GM03348 (cell line): ENCODE measurements at regions not wholly inside any gene's neighbourhood (a gene's known extent, or its start where the extent isn't known, plus 50 kb on each side); places are given as distances from the start of the nearest gene placed in this dataset.
"Not testable (repeated sequence)": the region's sequence is repeated elsewhere in the genome, so short reads cannot be mapped to it uniquely, and the experiment has no call there.

ENCODE experiments used
- DNase-seq: peaks from one replicate; pipeline ENCODE4 v3.0.0; 2012; ENCODE audit warnings: low spot score

GRCh38 chr1:25171013-25171412 is 61.3 kb downstream of the SYF2 start:
- DNase-seq, result not testable (repeated sequence)

GRCh38 chr1:25170439-25170838 is 61.9 kb downstream of the SYF2 start:
- DNase-seq, result no peak

DNA sequence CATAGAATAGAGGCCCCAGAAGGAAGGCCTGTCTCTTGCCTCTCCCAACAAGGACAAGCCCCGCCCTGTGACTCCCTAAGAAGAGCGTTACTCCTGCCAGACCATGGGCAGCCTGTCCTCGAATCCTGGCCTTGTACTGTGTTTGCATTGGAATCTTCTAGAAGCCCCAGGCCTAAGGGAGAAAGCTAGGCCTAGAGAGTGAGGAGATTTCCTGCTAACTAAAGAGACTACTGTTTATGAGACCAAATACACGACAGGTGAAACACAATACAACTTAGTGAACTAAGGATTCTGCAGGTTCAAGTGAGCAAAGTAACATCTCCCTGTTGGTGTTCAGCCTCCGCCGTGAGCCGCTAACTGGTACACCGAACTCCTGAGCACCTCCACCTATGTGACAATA is 62.7 kb downstream of the SYF2 start:
- DNase-seq, result no peak

DNA sequence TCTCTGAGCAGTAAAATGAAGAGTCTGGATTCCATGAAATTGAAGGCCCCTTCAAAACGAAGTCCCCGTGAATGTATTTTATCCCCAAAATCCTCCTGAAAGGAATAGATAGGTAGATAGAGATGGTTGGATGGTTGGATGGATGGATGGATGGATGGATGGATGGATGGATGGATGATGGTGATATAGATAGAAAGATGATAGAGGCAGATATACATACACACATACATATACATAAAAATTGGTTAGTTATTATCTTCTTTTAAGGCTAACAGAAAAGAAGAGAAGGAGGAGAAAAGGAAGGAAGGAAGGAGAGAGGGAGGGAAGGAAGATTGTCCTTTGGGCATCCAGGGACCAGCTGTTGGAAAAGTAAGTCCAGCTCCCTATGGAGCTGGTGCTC is 63.1 kb downstream of the SYF2 start:
- DNase-seq, result no peak

DNA sequence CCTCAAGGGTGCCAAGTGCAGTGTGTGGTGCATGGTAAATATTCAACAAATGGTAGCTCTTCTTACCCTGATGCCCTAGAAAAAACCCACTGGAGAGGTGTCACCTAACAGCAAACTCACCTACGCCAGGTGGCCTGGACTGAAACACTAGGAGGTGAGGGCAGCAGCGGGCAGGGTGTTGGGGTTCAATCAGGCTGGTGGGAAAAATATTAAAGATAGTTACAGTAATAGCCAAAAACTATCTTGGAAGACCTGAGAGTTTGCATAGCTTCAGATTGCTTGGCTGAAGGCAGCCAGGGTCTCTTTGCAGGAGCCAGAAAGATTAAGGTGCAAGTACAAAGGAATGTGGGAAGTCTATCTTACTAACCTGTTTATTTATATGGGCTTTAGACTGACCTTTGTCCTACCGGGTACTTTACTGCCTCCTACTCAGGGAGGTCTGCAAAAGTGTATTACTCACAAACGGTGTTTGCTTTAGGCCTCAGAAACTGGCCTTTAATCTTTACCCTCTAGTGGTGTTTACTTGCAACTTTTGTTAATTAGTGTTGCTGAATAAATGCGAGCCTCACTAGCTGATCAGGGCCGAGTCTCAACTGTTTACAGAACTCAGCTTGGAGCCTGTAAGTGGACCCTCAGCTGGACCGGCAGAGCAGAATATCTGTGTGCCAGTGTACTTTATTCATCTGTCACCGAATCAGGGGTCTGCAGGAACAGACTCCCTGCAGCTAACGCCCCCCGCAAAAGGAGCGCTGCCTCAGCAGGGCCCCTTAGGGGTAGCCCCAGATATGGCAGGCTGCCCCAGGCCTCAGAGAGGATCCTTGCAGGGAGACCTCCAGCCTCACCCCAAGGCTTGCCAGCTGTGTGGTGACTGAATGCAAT is 63.9 kb downstream of the SYF2 start:
- DNase-seq, result no peak

GRCh38 chr1:25167269-25168192 is 64.8 kb downstream of the SYF2 start:
- no peak for DNase-seq

DNA sequence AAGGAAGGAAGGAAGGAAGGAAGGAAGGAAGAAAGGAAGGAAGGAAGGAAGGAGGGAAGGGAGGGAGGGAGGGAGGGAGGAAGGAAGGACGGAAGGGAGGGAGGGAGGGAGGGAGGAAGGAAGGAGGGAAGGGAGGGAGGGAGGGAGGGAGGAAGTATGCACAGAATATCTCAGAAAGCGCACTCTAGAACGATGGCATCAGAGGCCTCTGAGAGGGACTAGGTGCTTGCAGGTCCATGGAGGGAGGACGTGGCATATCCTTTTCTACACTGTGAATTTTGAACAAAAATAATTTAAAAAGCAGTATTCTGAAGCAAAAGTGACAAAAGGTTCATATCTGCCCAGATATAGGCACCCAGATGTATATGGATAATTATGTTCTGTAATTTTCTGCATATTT is 65.5 kb downstream of the SYF2 start:
- DNase-seq, result no peak

DNA sequence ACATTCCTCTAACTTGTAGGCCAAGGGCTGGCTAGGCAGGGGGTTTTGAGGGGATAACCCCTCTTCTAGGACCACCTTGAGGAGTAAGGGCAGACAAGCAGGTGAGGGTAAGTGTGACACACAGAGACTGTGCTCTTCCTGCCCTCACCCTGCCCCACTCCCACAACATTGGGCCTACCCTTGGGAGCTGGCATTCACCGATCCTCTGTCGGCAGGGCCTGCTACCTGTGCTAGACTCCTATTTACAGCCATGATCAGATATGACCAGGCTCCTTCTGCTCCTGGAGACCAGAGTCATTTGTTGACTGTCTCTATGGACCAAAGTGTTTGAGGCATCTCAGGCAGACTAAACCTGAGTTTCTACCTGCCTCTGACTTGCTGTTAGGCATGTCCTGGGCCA is 68.3 kb downstream of the SYF2 start:
- DNase-seq, result no peak

GRCh38 chr1:25161981-25162380 is 70.3 kb downstream of the SYF2 start:
- DNase-seq, result peak; percentile 40

- no peak for DNase-seq
Measured at GRCh38 chr1:25157846-25158245, 74.5 kb downstream of the SYF2 start.

GRCh38 chr1:25150985-25151495 is 81.3 kb downstream of the SYF2 start:
- no peak for DNase-seq

- no peak for DNase-seq
Measured at GRCh38 chr1:25148673-25149300, 83.5 kb downstream of the SYF2 start.

DNA sequence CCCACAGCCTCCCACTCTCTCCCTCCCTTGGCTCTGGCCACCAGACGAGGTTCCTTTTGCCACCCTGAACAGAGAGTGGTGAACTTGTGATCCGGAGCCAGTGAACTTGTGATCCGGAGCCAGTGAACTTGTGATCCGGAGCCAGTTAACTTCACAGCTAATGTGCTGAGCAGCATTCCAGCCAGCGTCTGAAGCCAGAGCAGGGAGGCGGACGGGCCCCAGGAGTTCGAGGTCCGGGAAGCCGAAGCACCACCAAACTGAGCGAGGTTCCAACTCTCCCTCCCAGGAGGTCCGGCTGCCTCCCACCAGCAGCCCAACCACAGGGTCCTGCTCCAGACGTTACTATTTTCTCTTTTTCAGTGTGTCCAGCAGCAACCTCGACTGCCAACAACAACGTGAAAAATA is 85.8 kb downstream of the SYF2 start:
- DNase-seq, result no peak

DNA sequence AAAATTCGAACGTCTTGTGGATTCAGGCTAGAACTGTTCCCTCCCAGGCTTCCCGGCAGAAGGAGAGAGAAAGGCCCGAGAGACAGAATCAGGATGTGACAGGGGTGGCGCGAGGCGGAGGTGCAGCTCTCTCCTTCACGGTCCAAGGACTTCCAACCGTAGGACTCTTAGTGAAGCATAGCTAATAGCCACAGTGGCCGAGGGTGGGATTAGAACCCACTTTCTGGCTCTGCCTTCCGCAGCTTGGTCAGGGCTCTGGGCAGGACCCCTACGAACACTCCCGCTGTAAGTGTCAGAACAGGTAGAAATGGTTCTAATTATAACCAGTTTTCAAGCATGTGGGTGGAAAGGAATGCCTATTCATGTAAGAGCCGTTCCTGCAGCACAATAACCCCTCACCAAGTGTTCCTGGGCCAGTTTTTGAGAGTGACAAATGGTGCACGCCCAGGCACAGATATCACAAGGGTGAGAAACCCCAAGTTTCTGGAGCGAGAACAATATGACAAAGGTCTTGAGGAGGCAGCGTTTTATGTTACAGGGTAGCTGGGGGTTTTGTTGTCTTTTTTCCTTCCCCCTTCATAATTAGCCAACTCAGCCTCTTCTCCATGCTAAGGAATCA is 86.4 kb downstream of the SYF2 start:
- DNase-seq, result no peak

DNA sequence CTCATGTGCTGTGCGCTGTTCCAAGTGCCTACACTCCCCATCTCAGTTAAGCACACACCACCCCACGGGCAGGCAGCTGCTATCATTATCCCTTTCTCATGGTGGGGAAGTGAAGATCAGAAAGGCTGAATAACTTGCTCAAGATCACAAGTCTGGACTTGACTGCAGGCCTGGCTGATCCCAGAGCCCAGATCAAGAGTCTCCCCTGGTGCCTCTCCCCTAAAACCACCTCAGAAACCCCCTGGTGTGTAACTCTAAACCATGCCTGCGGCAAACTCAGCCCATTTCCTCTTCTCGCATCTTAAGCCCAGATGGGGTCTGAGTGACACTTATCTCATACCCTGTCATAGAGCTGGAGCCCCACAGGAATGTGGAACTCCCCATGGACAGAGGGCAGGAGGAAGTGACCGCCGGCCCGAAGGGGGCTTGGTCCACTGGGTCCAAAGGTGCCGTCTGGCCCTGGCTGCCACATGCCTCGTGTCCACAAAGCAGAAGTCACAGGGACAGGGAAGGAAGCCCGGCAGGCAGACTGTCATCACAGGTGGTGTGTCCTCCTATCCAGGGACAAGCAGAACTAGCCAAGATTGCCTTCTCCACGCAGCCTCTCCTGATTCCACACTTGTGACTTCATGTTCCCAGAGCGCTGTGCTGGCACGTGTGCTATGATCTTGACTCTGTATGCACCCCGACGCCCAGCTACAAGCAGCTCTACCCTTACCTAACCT is 92.1 kb downstream of the SYF2 start:
- DNase-seq, result no peak

- DNase-seq, result no peak
Measured at GRCh38 chr1:25137521-25138395, 94.5 kb downstream of the SYF2 start.

DNA sequence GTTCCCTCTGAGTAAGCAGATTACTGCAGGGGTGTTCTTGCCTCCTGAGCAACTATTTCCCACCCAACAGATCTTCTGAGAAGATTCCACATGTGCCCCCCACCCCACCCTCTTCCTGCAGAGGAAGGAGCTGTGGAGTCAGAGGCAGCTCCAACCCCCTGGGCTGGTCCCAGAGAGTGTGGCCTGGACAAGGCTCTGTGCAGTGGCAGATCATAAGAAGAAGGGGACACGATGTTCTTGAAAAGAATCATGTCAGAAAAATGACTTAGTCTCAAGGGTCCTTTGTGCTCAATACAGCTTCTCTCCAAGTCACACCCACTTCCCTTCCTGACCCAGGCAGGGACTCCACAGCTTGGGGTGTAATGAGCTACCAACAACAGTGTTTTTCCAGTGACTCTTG is 95.2 kb downstream of the SYF2 start:
- DNase-seq, result no peak

DNA sequence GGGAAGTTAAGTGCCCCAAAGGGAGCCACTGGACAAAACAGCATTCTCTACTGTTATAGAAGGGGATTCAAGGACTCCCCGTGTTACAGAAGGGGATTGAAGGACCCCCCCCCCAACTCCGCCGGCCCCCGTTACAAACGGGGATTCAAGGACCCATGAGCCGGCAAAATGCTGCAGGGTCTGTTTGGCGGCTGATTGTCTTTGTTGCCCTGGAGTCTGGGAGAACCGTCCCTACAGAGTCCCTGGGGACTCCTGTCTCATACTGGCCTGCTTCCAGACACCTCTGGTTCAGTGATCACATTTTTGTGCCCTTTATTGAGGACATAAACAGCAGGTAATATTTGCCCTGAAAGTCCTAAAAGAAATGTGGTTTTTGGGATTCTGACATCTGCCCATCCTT is 96.4 kb downstream of the SYF2 start:
- DNase-seq, result no peak

DNA sequence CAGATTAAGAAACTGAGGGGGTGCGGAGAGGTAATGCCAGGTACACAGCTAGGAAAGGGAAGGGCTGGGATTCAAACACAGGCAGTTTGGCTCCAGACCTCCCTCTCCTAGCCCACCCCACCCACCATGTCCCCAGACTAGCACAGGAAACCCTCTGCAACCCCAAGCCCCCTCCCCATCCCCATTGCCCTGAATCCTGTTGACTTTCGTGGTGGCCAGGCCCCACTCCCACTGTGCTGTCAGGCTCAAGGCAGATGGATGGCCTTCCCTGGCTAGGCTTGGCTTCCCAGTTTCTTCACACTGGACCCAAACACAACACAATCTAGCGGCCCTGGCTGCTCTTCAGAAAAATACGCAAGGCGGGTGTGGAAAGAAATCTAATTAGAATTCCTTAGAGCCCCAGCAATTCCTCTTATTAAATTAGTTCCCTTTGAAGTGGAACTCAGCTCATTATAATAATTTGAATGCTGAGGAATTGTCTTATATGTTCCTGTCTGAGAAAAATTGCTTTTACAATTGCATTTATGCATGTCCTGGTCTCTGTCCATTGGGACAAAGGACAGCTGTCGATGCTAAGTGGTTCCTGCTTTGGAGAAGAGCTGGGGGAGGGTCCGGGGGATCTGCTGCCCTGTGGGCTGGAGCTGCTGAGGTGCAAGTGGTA is 97.4 kb downstream of the SYF2 start:
- DNase-seq, result no peak

- no peak for DNase-seq
Measured at GRCh38 chr1:25134307-25134706, 98.0 kb downstream of the SYF2 start.
